LNCAP (cell line): ENCODE measurements at regions not wholly inside any gene's neighbourhood (a gene's known extent, or its start where the extent isn't known, plus 50 kb on each side); places are given as distances from the start of the nearest gene placed in this dataset.

Source experiments
- CTCF ChIP-seq: fragments of 450-650 bp; IDR thresholded peaks from 2 replicates; pipeline ENCODE4 v1.5.1; 2017; ENCODE audit warnings: mild to moderate bottlenecking

DNA sequence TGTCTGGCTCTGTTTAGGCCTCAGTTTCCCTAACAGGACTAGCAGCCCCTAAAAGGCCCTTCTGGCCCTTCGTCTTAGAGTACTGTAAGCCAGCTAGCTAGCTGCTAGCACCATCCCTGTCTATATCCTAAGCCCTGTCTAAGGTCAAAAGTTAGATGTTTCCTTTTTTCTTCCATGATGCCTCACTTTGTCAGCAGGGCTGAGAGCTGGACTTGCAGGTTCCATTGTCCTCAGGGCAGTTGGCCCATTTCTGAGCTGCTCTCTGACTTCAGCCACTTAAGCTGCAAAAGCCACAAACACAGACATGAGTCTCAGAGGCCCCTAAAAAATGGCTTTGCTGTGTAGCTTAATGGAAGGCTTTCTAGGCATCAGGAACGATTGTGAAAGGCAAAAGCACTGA lies 187.7 kb downstream of the CBLN1 start:
- TF ChIP-seq CTCF: no peak

- TF ChIP-seq CTCF: no peak
Observed at GRCh38 chr16:49092704-49093103, 188.9 kb downstream of the CBLN1 start.

- no peak for TF ChIP-seq CTCF
Observed at GRCh38 chr16:49089533-49089932, 192.1 kb downstream of the CBLN1 start.

GRCh38 chr16:49089039-49089438 lies 192.6 kb downstream of the CBLN1 start:
- no peak for TF ChIP-seq CTCF

GRCh38 chr16:49085686-49086085 lies 196.0 kb downstream of the CBLN1 start:
- no peak for TF ChIP-seq CTCF

GRCh38 chr16:49084628-49085390 lies 196.8 kb downstream of the CBLN1 start:
- TF ChIP-seq CTCF: no peak

DNA sequence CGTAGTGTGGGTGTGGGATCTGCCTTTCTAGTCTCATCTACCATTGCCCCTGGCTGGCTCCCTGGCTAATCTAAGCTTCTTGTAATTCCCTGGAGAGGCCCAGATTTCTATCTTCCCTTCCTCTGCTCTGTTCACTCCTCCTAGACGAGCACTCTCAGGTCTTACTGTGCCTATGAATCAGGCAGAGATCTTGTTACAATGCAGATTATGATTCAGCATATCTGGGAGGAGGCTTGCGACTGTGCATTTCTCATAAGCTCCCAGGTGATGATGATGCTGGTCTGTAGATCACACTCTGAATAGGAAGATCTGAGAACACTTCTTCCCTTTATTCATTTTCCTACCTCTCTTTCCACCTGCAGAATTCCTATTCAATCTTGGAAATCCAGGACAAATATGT lies 200.1 kb downstream of the CBLN1 start:
- no peak for TF ChIP-seq CTCF

DNA sequence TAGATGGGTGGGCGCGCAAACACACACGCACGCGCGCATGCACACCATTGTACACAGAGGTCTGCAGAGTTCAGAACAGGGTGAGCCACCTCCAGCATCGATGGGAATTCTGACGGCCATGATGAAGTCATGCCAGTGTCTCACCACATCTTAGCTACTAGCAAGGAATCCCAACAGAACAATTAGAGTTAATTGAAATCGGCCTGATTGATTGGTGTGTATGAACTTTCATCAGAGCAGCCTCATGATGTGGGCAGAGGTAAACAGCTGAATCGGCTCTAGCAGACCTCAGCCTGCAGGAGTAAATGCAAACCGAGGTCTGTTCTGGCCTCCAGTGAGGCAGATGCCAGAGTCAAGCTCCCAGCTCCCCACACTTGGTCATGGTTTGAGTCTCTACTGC lies 200.6 kb downstream of the CBLN1 start:
- no peak for TF ChIP-seq CTCF
